Epithelial cell of esophagus (primary cell): ENCODE measurements at regions not wholly inside any gene's neighbourhood (a gene's known extent, or its start where the extent isn't known, plus 50 kb on each side); places are given as distances from the start of the nearest gene placed in this dataset.
A peak's percentile ranks its signal among the peaks of the same experiment; 100 is the strongest.

Source experiments
- DNase-seq: peaks from one replicate; pipeline ENCODE4 v3.0.0; 2010; ENCODE audit warnings: low read depth
- H3K4me3 ChIP-seq: 2 replicates; pipeline ENCODE4 v1.5.1; 2011; ENCODE audit warnings: mild to moderate bottlenecking, low read length, control low read depth
- TF ChIP-seq, protein P1 (sequence below): IDR thresholded peaks from 2 replicates; pipeline ENCODE4 v1.5.1; 2011; ENCODE audit warnings: low read depth, mild to moderate bottlenecking, low read length, control low read depth, inconsistent platforms; ENCODE audit not compliant: insufficient read depth; ENCODE audit errors: missing control alignments

DNA sequence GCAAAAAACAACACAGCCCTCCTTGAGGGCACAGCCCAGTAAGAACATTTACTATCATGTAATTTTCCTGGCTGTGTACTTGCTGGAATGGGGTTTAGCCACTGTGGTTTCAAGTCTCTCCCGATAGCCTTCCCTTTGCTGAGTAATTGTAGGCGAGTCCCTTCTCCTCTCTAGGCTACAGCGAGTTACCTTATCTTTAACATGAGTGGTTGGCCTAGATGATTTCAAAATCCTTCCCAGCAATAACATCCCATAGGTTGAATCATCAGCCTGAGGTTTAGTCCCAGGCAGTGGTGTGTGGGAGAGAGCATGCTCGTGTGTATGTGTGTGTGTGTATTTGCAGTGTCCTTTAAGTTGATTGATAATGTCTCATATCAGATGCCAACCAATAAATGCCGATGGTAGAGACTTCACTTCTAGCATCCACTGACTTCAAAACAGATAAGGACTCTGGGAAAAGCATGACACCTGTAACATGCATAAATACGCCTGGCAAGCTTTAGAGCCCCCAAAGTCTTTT is 142.9 kb upstream of the ZMIZ1 start:
- H3K4me3 ChIP-seq, result no peak overlapping the region
- TF ChIP-seq, protein P1, sequence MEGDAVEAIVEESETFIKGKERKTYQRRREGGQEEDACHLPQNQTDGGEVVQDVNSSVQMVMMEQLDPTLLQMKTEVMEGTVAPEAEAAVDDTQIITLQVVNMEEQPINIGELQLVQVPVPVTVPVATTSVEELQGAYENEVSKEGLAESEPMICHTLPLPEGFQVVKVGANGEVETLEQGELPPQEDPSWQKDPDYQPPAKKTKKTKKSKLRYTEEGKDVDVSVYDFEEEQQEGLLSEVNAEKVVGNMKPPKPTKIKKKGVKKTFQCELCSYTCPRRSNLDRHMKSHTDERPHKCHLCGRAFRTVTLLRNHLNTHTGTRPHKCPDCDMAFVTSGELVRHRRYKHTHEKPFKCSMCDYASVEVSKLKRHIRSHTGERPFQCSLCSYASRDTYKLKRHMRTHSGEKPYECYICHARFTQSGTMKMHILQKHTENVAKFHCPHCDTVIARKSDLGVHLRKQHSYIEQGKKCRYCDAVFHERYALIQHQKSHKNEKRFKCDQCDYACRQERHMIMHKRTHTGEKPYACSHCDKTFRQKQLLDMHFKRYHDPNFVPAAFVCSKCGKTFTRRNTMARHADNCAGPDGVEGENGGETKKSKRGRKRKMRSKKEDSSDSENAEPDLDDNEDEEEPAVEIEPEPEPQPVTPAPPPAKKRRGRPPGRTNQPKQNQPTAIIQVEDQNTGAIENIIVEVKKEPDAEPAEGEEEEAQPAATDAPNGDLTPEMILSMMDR, result no peak
- peak; percentile 96 for DNase-seq

DNA sequence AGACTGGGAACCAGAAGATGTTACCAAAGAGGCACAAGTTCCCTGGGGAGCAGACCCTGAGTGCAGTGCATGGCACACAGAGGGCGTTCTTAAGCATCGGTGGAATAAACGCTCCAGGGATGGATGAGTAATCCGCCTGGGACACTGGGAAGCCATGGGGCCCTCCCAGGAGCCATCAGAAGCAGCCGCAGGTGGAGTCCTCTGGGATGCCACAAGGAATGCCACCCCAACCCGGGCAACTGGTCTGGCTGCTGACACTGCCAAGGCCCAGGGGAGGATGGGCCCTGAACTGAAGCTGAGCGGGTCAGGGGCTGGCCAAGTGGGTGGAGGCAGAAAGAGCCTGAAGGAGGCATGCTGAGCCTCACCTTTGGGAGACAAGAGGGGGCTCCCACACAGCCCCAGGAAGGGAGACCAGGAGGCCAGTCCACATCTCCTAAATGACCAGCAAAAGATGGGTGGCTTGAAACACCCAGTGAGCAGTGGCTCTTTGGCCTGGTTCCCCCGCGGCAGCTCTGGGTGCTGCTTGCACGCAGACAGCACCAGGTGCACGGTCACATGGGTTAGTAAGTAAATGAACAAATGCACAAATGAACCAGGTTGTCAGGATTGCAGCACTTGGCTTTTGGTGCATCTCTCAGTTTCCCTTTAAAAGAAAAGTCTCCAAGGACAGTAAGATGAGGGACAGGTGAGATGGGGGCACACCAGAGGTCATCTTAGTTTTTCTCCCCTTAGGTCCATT is 141.3 kb upstream of the ZMIZ1 start:
- H3K4me3 ChIP-seq, result no peak overlapping the region
- TF ChIP-seq, protein P1, result no peak
- peak; percentile 50 for DNase-seq

DNA sequence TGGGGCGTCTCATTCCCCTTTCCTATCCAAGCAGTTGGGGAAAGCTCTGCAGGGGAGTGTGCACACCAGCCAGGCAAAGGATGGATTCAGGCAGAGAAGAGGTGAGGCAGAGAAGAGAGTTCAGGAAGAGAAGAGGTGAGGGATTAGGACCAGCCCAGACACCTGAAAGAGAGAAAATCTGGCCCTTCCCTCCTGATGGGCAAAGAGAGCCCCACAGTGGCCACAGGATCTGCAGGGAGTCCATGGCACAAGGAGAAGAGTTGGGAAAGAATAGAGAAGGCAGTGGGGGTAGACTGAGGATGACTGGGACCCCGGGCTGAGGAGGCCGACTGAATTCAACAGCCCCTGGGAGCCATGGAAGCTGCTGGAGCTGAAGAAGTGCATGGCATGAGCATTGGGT is 140.4 kb upstream of the ZMIZ1 start:
- H3K4me3 ChIP-seq, result no peak overlapping the region
- DNase-seq, result no peak
- TF ChIP-seq, protein P1, result no peak

DNA sequence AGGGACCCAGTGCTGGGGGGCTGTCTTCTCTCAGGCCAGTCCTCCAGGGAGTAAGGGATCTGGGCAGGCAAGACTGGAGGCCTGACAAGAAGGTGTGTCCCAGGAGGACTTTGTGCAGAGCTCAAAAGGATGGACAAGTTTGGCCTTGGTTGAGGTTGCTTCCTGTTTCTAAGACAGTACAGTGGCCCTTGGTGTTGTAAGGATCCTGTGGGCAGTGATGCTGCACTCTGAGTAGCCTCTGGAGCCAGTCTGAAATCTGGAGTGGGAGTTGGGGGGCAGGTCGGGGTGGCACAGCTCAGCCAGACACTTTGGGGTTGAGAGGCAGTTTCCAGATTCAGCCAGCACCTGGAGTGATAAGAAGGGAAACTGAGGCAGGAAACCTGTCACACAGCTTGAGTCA is 139.2 kb upstream of the ZMIZ1 start:
- TF ChIP-seq, protein P1, result no peak
- no peak overlapping the region for H3K4me3 ChIP-seq
- DNase-seq, result no peak

DNA sequence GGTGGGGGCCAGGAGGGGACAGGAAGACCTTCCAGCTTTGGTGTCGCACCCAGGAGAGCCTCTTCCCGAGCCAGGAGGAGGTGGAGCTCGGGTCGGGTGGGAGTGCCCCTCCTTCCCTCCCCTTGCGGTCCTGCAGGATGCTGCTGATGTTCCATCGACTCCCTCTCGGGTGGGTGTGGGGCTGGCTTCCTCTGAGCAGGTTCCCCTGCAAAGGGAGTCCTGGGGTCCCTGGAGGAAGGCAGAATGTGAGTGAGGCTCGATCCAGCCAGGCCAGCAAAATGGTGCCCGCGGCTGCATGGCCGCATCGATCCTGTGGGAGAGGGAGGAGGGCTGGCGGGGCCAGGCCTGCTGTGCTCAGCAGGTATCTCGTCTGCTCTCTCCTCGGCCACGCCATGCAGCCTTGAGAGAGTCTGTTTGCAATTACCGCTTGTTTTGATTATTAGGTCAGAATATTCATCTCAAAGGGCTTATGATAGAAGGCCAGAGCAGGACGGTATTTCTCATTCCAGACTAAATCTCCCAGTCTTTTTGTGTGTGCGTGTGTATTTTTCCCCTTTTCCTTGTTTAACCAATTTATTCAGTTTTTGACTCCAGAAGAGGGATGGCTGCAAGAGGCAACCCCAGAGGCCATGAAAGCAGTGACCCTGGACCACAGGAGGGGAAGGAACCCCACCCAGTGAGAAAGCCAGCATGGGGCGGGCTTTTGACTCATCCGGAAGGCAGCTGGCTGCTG is 137.3 kb upstream of the ZMIZ1 start:
- TF ChIP-seq, protein P1, result no peak
- no peak for DNase-seq
- H3K4me3 ChIP-seq, result no peak overlapping the region

DNA sequence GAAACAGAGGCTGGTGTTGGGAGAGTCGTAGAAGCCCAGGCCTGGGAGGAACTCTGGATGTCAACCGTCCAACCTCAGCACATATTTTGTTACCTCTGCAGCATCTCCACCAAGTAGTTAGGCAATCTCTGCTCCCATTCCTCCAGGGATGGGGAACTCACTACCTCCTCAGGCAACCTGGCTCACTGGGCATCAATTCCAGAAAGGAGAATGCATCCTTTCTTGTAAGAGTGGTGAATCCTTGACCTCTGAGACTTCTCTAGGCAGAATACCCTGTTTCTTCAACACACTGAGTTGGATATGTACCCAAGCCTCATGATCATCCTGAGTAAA is 136.7 kb upstream of the ZMIZ1 start:
- TF ChIP-seq, protein P1, result no peak

More for the DNA sequence above, 136.7 kb upstream of the ZMIZ1 start:
- peak; percentile 26 for DNase-seq
- no peak overlapping the region for H3K4me3 ChIP-seq
